ENCODE measurements at regions not wholly inside any gene's neighbourhood (a gene's known extent, or its start where the extent isn't known, plus 50 kb on each side); places are given as distances from the start of the nearest gene placed in this dataset.

- TF ChIP-seq CTCF (IDR thresholded peaks at IDR 0.05; ENCODE audit: low read depth, low read length, missing input control), result no peak
- no peak for TF ChIP-seq MAX (IDR thresholded peaks at IDR 0.05)
Measured at GRCh38 chr5:124990723-124991122, 244.3 kb upstream of the ZNF608 start.

All from liver (tissue), 2 donors.